Cardiac muscle cell (in vitro differentiated cells and primary cell): ENCODE measurements at regions not wholly inside any gene's neighbourhood (a gene's known extent, or its start where the extent isn't known, plus 50 kb on each side); places are given as distances from the start of the nearest gene placed in this dataset.

Experiments
- DNase-seq, 2 donors: peaks; one replicate each; pipeline versions ENCODE4 v3.0.0 to v3.0.0-alpha.2; 2010 to 2017; ENCODE audit warnings: low read depth in 1 of 2, low spot score in 1 of 2
- H3K27ac ChIP-seq: fragments of 200-600 bp; sonication (generic); 2 replicates; pipeline ENCODE4 v1.5.1; 2016
- H3K27me3 ChIP-seq: fragments of 200-600 bp; sonication (generic); 2 replicates; pipeline ENCODE4 v1.6.0; 2016; ENCODE audit warnings: control low read depth
- H3K36me3 ChIP-seq: fragments of 200-600 bp; sonication (generic); 2 replicates; pipeline ENCODE4 v1.5.1; 2016; ENCODE audit warnings: control low read depth
- H3K4me1 ChIP-seq: fragments of 200-600 bp; sonication (generic); 2 replicates; pipeline ENCODE4 v1.8.1; 2017; ENCODE audit warnings: low read depth, mild to moderate bottlenecking, mixed run types
- H3K4me3 ChIP-seq: fragments of 200-600 bp; sonication (generic); 2 replicates; pipeline ENCODE4 v1.5.1; 2016; ENCODE audit warnings: mild to moderate bottlenecking
- H3K9me3 ChIP-seq: fragments of 200-600 bp; sonication (generic); 2 replicates; pipeline ENCODE4 v1.5.1; 2017; ENCODE audit warnings: low read depth, mild to moderate bottlenecking, control low read depth
- TF ChIP-seq, protein P1 (sequence below): IDR thresholded peaks from 2 replicates; pipeline ENCODE4 v1.5.1; 2012; ENCODE audit warnings: low read depth, mild to moderate bottlenecking, low read length

DNA sequence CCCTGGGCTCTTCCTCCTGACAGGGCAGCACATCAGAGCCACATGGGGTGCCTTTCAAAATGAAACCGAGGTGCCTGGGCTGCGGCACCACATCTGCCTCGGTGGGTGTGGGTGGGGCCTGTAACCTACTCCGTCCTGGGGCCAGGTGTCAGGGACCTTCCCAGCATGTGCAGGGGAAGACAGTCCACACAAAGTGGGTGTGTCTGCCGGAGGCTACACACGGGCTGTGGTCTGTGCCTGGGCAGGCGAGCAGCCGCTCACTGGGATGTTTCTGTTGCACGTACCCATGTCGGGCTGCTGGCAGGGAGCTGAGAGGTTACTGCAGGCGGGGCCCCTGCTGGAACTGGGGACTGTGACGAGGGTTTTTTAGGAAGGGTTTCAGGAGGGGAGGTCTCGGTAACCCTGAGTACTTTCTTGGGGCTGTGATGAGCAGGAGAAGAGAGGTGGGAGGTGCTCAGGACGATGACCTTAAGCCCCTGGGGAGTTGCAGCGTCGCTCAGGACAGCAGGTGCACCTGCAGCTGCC is 351.2 kb downstream of the SEC14L1 start:
- Histone ChIP-seq H3K36me3 (peaks cover 15% of the 10 kb centered on the region), H3K9me3 (no peaks in the 10 kb centered on the region), H3K4me3 (no peak overlapping the region), H3K27ac (peak overlapping the region; percentile 6), H3K27me3 (no peaks in the 10 kb centered on the region), H3K4me1 (peaks cover 6% of the 10 kb centered on the region)
- DNase-seq: no peak
- TF ChIP-seq, protein P1, sequence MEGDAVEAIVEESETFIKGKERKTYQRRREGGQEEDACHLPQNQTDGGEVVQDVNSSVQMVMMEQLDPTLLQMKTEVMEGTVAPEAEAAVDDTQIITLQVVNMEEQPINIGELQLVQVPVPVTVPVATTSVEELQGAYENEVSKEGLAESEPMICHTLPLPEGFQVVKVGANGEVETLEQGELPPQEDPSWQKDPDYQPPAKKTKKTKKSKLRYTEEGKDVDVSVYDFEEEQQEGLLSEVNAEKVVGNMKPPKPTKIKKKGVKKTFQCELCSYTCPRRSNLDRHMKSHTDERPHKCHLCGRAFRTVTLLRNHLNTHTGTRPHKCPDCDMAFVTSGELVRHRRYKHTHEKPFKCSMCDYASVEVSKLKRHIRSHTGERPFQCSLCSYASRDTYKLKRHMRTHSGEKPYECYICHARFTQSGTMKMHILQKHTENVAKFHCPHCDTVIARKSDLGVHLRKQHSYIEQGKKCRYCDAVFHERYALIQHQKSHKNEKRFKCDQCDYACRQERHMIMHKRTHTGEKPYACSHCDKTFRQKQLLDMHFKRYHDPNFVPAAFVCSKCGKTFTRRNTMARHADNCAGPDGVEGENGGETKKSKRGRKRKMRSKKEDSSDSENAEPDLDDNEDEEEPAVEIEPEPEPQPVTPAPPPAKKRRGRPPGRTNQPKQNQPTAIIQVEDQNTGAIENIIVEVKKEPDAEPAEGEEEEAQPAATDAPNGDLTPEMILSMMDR: no peak

DNA sequence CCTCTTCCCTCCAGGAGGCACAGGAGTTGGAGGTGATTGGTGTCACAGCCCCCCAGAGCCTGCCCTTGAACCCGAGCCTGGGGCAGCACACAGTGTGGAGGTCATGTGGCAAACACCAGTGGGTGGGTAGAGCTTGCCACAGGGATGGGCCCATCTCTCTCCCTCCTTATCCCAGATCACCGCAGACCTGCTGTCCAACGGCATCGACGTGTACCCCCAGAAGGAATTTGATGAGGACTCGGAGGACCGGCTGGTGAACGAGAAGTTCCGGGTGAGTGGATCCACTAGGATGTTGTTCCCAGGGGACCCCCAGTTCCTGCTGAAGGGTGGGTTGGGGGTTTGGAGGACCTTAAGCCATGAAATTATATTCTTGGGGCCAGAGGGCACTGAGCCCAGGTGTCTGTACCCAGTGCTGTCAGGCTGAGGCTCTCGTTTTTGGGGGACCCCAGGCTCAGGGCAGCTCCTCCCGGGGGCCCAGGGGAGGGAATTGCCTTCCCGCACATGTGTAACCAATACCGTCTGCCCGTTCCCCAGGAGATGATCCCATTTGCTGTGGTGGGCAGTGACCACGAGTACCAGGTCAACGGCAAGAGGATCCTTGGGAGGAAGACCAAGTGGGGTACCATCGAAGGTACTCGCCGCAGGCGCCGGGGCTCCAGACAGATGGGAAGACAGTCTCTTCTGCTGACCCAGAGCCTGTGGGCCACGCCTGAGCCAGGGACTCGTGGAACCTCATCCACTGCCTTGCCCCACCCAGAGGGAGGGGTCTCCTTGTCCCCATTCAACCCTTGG is 351.9 kb downstream of the SEC14L1 start:
- peaks cover 15% of the 10 kb centered on the region for H3K36me3 ChIP-seq
- no peak for DNase-seq

DNA sequence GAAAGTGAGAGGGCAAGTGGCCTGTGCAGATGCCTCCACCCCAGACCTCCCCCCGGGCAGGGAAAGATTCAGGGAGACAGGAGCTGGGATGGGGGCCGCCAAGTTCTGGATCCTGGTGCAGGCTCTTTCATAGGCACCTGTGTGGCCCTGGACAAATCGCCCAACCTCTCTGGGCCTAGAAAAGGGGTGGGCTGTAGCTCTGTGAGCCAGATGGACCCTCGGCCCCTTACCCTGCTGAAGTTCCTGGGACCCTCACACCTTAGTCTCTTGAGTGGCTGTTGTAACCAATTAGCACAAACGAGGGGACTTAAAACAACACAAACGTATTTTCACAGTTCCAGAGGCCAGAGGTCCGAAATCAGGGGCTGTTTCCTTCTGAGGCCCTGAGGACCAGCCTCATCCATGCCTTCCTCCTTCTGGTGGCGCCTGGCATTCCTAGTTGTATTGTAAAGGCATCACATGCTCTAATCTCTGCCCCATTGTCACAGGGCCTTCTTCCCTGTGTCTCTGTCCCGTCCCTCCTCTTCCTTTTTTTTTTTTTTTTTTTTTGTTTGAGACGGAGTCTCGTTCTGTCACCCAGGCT is 352.6 kb downstream of the SEC14L1 start:
- DNase-seq: no peak
- Histone ChIP-seq H3K9me3 (no peaks in the 10 kb centered on the region), H3K4me1 (peaks cover 6% of the 10 kb centered on the region), H3K4me3 (no peak overlapping the region), H3K27me3 (no peaks in the 10 kb centered on the region), H3K27ac (no peak overlapping the region), H3K36me3 (peaks cover 14% of the 10 kb centered on the region)
- TF ChIP-seq, protein P1: no peak

More for the DNA sequence above, 351.9 kb downstream of the SEC14L1 start:
- H3K27me3 ChIP-seq: no peaks in the 10 kb centered on the region
- peak overlapping the region; percentile 6 for H3K27ac ChIP-seq
- TF ChIP-seq, protein P1: no peak
- H3K4me1 ChIP-seq: peaks cover 6% of the 10 kb centered on the region
- H3K4me3 ChIP-seq: no peak overlapping the region
- no peaks in the 10 kb centered on the region for H3K9me3 ChIP-seq

DNA sequence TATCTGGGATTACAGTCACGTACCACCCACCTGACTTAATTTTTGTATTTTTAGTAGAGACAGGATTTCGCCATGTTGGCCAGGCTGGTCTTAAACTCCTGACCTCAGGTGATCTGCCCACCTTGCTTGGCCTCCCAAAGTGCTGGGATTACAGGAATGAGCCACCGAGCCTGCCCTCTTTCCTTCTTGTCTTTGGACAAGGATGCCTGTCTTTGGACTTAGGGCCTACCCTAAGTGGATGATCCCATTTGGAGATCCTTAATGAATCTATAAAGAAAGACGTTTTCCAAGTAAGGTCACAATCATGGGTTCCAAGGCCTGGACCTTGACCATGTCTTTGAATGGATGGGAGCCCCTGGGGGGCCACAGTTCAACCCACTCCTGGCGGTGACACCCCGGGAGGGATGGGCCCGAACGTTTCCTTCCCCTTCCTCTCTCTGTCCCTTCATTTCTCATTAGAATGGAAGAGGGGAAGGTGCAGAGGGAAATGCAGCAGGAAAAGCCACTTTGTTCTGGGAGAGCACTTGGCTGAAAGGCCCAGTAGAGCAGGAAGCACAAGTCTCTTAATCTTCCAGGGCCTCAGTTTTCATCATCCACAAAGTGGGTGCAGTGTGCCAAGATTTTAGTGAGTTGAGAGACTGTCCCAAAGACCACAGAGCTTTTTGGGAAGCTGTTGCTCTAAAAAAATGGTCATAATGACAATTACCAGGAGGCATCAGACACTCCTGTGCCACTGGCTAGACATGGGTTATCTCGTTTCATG is 353.3 kb downstream of the SEC14L1 start:
- peak overlapping the region; percentile 10 for H3K27ac ChIP-seq
- H3K9me3 ChIP-seq: no peaks in the 10 kb centered on the region
- peaks cover 6% of the 10 kb centered on the region for H3K36me3 ChIP-seq
- H3K4me1 ChIP-seq: peaks cover 6% of the 10 kb centered on the region
- TF ChIP-seq, protein P1: no peak
- H3K4me3 ChIP-seq: no peak overlapping the region
- DNase-seq: no peak
- no peaks in the 10 kb centered on the region for H3K27me3 ChIP-seq

DNA sequence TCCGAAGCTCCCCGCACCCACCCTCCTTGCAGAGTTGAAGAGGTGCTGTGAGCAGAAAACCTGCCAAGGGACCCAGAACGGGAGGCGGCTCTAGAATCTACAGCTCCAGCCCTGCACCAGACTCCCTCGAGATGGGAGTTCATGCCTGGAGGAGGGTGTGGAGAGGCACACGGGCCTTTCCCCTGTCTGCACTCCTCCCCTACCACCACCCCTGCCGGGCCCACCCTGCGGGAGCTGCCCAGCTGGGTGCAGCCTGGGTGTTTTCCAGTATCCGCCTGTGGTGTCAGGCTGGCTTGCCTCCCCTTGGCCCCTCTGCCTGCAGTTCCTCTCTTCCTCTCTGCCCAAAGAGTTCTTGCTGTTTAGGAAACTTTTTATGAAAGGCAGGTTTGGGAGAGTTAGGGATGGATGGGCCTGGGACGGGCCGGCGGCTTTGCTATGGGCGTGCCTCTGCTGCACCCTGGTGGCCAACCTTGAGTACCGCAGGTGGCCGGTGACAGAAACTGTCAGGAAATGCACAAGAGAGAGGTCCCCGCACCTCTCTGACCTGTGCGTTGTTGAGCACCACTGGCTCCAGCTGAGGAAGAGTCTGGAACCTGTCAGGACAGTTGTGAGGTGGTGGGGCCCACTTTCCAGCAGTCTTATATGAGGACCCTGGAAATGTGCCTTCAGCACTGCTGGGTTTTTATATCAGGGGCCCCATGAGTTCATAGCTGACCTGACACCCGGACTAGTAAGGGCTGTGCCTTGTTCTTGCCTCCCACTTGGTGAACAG is 354.1 kb downstream of the SEC14L1 start:
- peaks cover 5% of the 10 kb centered on the region for H3K36me3 ChIP-seq

More for the DNA sequence above, 354.1 kb downstream of the SEC14L1 start:
- Histone ChIP-seq H3K9me3 (no peaks in the 10 kb centered on the region), H3K4me1 (peaks cover 6% of the 10 kb centered on the region), H3K27ac (peak overlapping the region; percentile 43), H3K4me3 (no peak overlapping the region), H3K27me3 (no peaks in the 10 kb centered on the region)
- peak; percentile 85 to 88 for DNase-seq
- TF ChIP-seq, protein P1: peak; percentile 95
